HCT116 (cell line): ENCODE measurements at regions not wholly inside any gene's neighbourhood (a gene's known extent, or its start where the extent isn't known, plus 50 kb on each side); places are given as distances from the start of the nearest gene placed in this dataset.

Experiments
- ATAC-seq: fragments of 200-7000 bp; cut with Tn5 transposase; 2 replicates; pipeline ENCODE4 v1.9.1; 2020; ENCODE audit warnings: mild to moderate bottlenecking, moderate library complexity
- BruUV-seq: library from RNA; stranded (reverse); fragments of 400-500 nt; replicated peaks from 2 replicates; lab custom pipeline; 2021; lab: Mats Ljungman, UMichigan
- CTCF ChIA-PET: fragments of 300-600 bp; sonication (Branson Sonifier 250); formaldehyde crosslinking; loops from one replicate; lab custom pipeline; 2021; ENCODE audit warnings: antibody characterized with exemption; lab: Charles Lee
- POLR2A ChIA-PET: fragments of 300-600, 350-600 bp; sonication (Branson Sonifier 250); formaldehyde crosslinking; loops from one replicate; lab custom pipeline; 2021; ENCODE audit warnings: antibody characterized with exemption; lab: Charles Lee
- RAD21 ChIA-PET, 2 experiments: fragments of 300-600 bp; sonication (Branson Sonifier 250); formaldehyde crosslinking; loops; one replicate each; lab custom pipeline; 2023; ENCODE audit warnings: low total read pairs in 2 of 2; ENCODE audit not compliant: uncharacterized antibody in 2 of 2, unreplicated experiment in 2 of 2, low non-redundant PET in 1 of 2; lab: Charles Lee
- DNase-seq: peaks from one replicate; pipeline ENCODE4 v3.0.0-alpha.2; 2010; ENCODE audit warnings: low read depth, low spot score
- H2AFZ ChIP-seq: fragments of 200-600 bp; shearing (Covaris generic), sonication (generic); 2 replicates; pipeline ENCODE4 v1.6.1; 2017; ENCODE audit warnings: low read depth, mixed run types, mixed read lengths, antibody characterized with exemption, low read length; ENCODE audit not compliant: poor library complexity, severe bottlenecking
- H3K27ac ChIP-seq: 2 replicates; pipeline ENCODE4 v1.5.1; 2012; ENCODE audit warnings: low read depth, low read length
- H3K27me3 ChIP-seq: fragments of 200-600 bp; sonication (generic); 2 replicates; pipeline ENCODE4 v1.6.1; 2016; ENCODE audit warnings: mixed run types, low read length, mixed read lengths; ENCODE audit not compliant: insufficient read depth
- H3K36me3 ChIP-seq, 2 experiments: fragments of 200-500 bp in 1 of 2; fragments of 200-600 bp in 1 of 2; sonication (Bioruptor generic) in 1 of 2; sonication (generic) in 1 of 2; 2 replicates each; pipeline versions ENCODE4 v1.5.1 to v1.6.1; 2014 to 2016; ENCODE audit warnings: low read length in 2 of 2, inconsistent platforms in 1 of 2, mixed read lengths in 1 of 2, mixed run types in 1 of 2; ENCODE audit not compliant: insufficient read depth in 2 of 2, control insufficient read depth in 1 of 2
- H3K4me1 ChIP-seq, 2 experiments: fragments of 200-600 bp in 1 of 2; sonication (generic) in 1 of 2; 2 replicates each; pipeline versions ENCODE4 v1.5.1 to v1.6.1; 2012 to 2017; ENCODE audit warnings: low read length in 2 of 2, inconsistent platforms in 1 of 2, mild to moderate bottlenecking in 1 of 2, mixed read lengths in 1 of 2, mixed run types in 1 of 2, moderate library complexity in 1 of 2; ENCODE audit not compliant: insufficient read depth in 2 of 2, control insufficient read depth in 1 of 2
- H3K4me2 ChIP-seq: fragments of 200-600 bp; sonication (generic); 2 replicates; pipeline ENCODE4 v1.6.1; 2017; ENCODE audit warnings: mixed run types, low read length, mixed read lengths
- H3K4me3 ChIP-seq, 2 experiments: fragments of 200-600 bp in 1 of 2; sonication (generic) in 1 of 2; replicated peaks in 1 of 2; 2 replicates each; pipeline ENCODE4 v1.5.1; 2011 to 2016; ENCODE audit warnings: low read length in 2 of 2, control low read depth in 1 of 2, low read depth in 1 of 2, mild to moderate bottlenecking in 1 of 2, mixed read lengths in 1 of 2, mixed run types in 1 of 2
- H3K79me2 ChIP-seq: fragments of 200-600 bp; sonication (generic); 2 replicates; pipeline ENCODE4 v1.6.1; 2017; ENCODE audit warnings: mild to moderate bottlenecking, mixed run types, low read length, moderate library complexity, mixed read lengths; ENCODE audit not compliant: insufficient read depth
- H3K9ac ChIP-seq: fragments of 200-600 bp; sonication (generic); 2 replicates; pipeline ENCODE4 v1.6.1; 2016; ENCODE audit warnings: low read length, mixed read lengths
- H3K9me2 ChIP-seq: fragments of 200-600 bp; sonication (generic), shearing (Covaris generic); 2 replicates; pipeline ENCODE4 v1.6.1; 2017; ENCODE audit warnings: mixed run types, mild to moderate bottlenecking, moderate library complexity; ENCODE audit not compliant: insufficient read depth
- H3K9me3 ChIP-seq, 2 experiments: fragments of 200-500 bp in 1 of 2; fragments of 200-600 bp in 1 of 2; sonication (Bioruptor generic) in 1 of 2; sonication (generic) in 1 of 2; 2 replicates each; pipeline ENCODE4 v1.6.1; 2014 to 2017; ENCODE audit warnings: low read length in 2 of 2, mixed read lengths in 2 of 2, inconsistent platforms in 1 of 2, low read depth in 1 of 2, mild to moderate bottlenecking in 1 of 2, mixed run types in 1 of 2, moderate library complexity in 1 of 2; ENCODE audit not compliant: control insufficient read depth in 1 of 2, insufficient read depth in 1 of 2
- H4K20me1 ChIP-seq: fragments of 200-600 bp; sonication (generic), shearing (Covaris generic); 2 replicates; pipeline ENCODE4 v1.6.1; 2017; ENCODE audit warnings: mixed run types, mild to moderate bottlenecking, moderate library complexity; ENCODE audit not compliant: insufficient read depth
- ATF3 ChIP-seq: IDR thresholded peaks from 2 replicates; pipeline ENCODE4 v1.6.1; 2012
- CEBPB ChIP-seq: IDR thresholded peaks from 2 replicates; pipeline ENCODE4 v1.6.1; 2012; ENCODE audit warnings: low read depth
- ELF1 ChIP-seq: IDR thresholded peaks from 2 replicates; pipeline ENCODE4 v1.6.1; 2012; ENCODE audit warnings: low read depth, borderline replicate concordance
- EZH2phosphoT487 ChIP-seq: fragments of 200-600 bp; IDR thresholded peaks from 2 replicates; pipeline ENCODE4 v1.6.1; 2018; ENCODE audit warnings: antibody characterized with exemption, borderline replicate concordance
- FOSL1 ChIP-seq: IDR thresholded peaks from 2 replicates; pipeline ENCODE4 v1.6.1; 2012; ENCODE audit warnings: low read depth
- MAX ChIP-seq: IDR thresholded peaks from 2 replicates; pipeline ENCODE4 v1.6.1; 2012
- POLR2AphosphoS5 ChIP-seq: IDR thresholded peaks from 2 replicates; pipeline ENCODE4 v1.6.1; 2011; ENCODE audit warnings: mild to moderate bottlenecking, low read depth, low read length, moderate library complexity
- RAD21 ChIP-seq: IDR thresholded peaks from 2 replicates; pipeline ENCODE4 v1.6.1; 2012; ENCODE audit warnings: low read depth, mild to moderate bottlenecking
- SIN3A ChIP-seq: IDR thresholded peaks from 2 replicates; pipeline ENCODE4 v1.6.1; 2012; ENCODE audit warnings: low read depth
- TCF7L2 ChIP-seq: IDR thresholded peaks from 2 replicates; pipeline ENCODE4 v1.7.0; 2011; ENCODE audit warnings: borderline replicate concordance, inconsistent platforms; ENCODE audit not compliant: insufficient read depth, insufficient read length; ENCODE audit errors: extremely low read depth
- ZNF274 ChIP-seq: fragments of 200-500 bp; sonication (Bioruptor generic); IDR thresholded peaks from 2 replicates; pipeline ENCODE4 v1.6.1; 2014; ENCODE audit warnings: mild to moderate bottlenecking, low read depth, low read length, inconsistent platforms
- intact Hi-C: fragments of 100-400 bp; cut with micrococcal nuclease; formaldehyde crosslinking; loops from 2 replicates; pipeline ENCODE4 v1.10.0; 2022
- TF ChIP-seq, protein P1 (sequence below), 3 experiments: fragments of 200-600 bp in 1 of 3; sonication (generic) in 1 of 3; IDR thresholded peaks in 2 of 3; conservative IDR thresholded peaks in 1 of 3; 2 replicates each; pipeline ENCODE4 v1.5.1; 2012 to 2017; ENCODE audit warnings: low read depth in 2 of 3, low read length in 2 of 3, antibody characterized with exemption in 1 of 3, borderline replicate concordance in 1 of 3, control low read depth in 1 of 3, mild to moderate bottlenecking in 1 of 3, mixed read lengths in 1 of 3, mixed run types in 1 of 3, moderate library complexity in 1 of 3; ENCODE audit not compliant: insufficient read depth in 1 of 3

DNA sequence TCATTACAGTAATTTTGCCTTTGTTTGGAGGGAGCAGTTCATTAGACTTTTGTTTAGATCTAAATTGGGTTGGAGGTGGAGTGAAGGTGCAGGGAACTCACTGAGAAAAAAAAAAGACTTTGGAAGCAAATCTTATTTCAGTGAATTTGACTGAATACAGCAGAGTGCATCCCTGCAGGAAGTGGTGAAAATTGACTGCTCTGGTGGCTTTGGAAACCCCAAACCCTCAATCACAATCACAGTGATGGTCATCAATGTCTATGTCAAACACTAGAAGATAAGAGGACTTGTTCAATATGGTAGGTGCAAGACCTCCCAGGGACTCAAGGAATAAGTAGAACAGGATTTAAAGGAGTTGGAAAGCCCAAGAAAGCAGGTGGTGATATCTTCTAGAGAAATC, 76.0 kb upstream of the RASA1 start:
- H2AFZ ChIP-seq = no peak overlapping the region
- H3K4me2 ChIP-seq = no peak overlapping the region
- TF ChIP-seq ZNF274 = no peak
- no peak for TF ChIP-seq FOSL1
- TF ChIP-seq CEBPB = no peak
- TF ChIP-seq, protein P1, sequence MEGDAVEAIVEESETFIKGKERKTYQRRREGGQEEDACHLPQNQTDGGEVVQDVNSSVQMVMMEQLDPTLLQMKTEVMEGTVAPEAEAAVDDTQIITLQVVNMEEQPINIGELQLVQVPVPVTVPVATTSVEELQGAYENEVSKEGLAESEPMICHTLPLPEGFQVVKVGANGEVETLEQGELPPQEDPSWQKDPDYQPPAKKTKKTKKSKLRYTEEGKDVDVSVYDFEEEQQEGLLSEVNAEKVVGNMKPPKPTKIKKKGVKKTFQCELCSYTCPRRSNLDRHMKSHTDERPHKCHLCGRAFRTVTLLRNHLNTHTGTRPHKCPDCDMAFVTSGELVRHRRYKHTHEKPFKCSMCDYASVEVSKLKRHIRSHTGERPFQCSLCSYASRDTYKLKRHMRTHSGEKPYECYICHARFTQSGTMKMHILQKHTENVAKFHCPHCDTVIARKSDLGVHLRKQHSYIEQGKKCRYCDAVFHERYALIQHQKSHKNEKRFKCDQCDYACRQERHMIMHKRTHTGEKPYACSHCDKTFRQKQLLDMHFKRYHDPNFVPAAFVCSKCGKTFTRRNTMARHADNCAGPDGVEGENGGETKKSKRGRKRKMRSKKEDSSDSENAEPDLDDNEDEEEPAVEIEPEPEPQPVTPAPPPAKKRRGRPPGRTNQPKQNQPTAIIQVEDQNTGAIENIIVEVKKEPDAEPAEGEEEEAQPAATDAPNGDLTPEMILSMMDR (IDR thresholded peaks at IDR 0.05 in 2 of 3, conservative IDR thresholded peaks at IDR 0.05 in 1 of 3; ENCODE audit: borderline replicate concordance in 1 of 3, insufficient read depth in 1 of 3, low read depth in 2 of 3, low read length in 2 of 3) = no peak
- TF ChIP-seq MAX = no peak
- no peak for TF ChIP-seq ELF1
- no peak for TF ChIP-seq POLR2AphosphoS5
- no peak for TF ChIP-seq RAD21
- no peak for TF ChIP-seq EZH2phosphoT487
- TF ChIP-seq SIN3A = no peak
- TF ChIP-seq ATF3 = no peak
- TF ChIP-seq TCF7L2 = no peak
- no peak for ATAC-seq
- no TSS peak for BruUV-seq
- no peaks in the 10 kb centered on the region for H3K9me2 ChIP-seq
- H3K4me1 ChIP-seq = peaks cover 7 to 17% of the 10 kb centered on the region in 2 experiments
- no peak overlapping the region for H3K4me3 ChIP-seq
- H3K36me3 ChIP-seq = no peaks in the 10 kb centered on the region
- H3K27ac ChIP-seq = no peak overlapping the region
- H3K9ac ChIP-seq = no peak overlapping the region
- ChIA-PET RAD21 (no interaction called here), POLR2A (no interaction called here), CTCF (no interaction called here)
- no peaks in the 10 kb centered on the region for H3K27me3 ChIP-seq
- no peaks in the 10 kb centered on the region for H3K79me2 ChIP-seq
- H4K20me1 ChIP-seq = no peaks in the 10 kb centered on the region
- no peaks in the 10 kb centered on the region for H3K9me3 ChIP-seq
- intact Hi-C loops = no loop called here
- DNase-seq = no peak
